ENCODE measurements at regions not wholly inside any gene's neighbourhood (a gene's known extent, or its start where the extent isn't known, plus 50 kb on each side); places are given as distances from the start of the nearest gene placed in this dataset.

DNA sequence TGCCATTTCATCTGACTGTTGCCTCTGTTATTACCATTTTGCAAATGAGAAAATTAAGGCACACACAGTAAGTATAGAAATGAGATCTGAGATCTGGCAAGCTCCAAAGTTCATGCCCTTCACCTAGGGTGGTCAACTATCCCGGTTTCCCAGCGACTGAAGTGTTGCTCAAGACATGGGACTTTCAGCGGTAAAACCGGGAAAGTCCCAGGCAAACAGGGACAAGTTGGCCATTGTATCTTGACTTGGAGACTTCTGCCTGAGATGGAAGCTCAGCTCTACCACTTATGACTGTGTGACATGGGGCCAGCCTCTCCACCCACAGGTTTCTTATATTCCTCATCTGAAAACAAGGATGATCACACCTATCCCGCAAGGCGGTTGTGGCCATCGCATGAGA is 55.6 kb upstream of the TPM1 start:
- Histone ChIP-seq H3K9ac (ENCODE audit: insufficient read depth, low read length) (no peak overlapping the region), H4K20me1 (ENCODE audit: control insufficient read depth, extremely low read depth, insufficient read depth, low read length) (no peaks in the 10 kb centered on the region), H3K4me2 (ENCODE audit: extremely low read depth, insufficient read depth, low read length) (no peak overlapping the region), H3K4me3 (replicated peaks in 1 of 4; ENCODE audit: control extremely low read depth in 1 of 4, insufficient read depth in 1 of 4, low read depth in 3 of 4, low read length in 4 of 4) (no peak overlapping the region), H3K27ac (ENCODE audit: insufficient read depth, low read length) (no peak overlapping the region), H3K36me3 (ENCODE audit: control insufficient read depth, insufficient read depth, low read length) (no peaks in the 10 kb centered on the region), H2AFZ (ENCODE audit: low read length) (no peak overlapping the region), H3K27me3 (ENCODE audit: control insufficient read depth, insufficient read depth, low read length) (no peaks in the 10 kb centered on the region), H3K79me2 (ENCODE audit: control insufficient read depth, insufficient read depth, low read length) (no peaks in the 10 kb centered on the region), H3K9me3 (ENCODE audit: control insufficient read depth, insufficient read depth, low read depth, low read length) (no peaks in the 10 kb centered on the region), H3K4me1 (ENCODE audit: control insufficient read depth, extremely low read depth, insufficient read depth, low read length) (no peaks in the 10 kb centered on the region)
- no peak for DNase-seq (ENCODE audit: low read depth in 2 of 2)
- TF ChIP-seq EZH2 (IDR thresholded peaks at IDR 0.05; ENCODE audit: low read length, missing control alignments): no peak
- TF ChIP-seq, protein P1, sequence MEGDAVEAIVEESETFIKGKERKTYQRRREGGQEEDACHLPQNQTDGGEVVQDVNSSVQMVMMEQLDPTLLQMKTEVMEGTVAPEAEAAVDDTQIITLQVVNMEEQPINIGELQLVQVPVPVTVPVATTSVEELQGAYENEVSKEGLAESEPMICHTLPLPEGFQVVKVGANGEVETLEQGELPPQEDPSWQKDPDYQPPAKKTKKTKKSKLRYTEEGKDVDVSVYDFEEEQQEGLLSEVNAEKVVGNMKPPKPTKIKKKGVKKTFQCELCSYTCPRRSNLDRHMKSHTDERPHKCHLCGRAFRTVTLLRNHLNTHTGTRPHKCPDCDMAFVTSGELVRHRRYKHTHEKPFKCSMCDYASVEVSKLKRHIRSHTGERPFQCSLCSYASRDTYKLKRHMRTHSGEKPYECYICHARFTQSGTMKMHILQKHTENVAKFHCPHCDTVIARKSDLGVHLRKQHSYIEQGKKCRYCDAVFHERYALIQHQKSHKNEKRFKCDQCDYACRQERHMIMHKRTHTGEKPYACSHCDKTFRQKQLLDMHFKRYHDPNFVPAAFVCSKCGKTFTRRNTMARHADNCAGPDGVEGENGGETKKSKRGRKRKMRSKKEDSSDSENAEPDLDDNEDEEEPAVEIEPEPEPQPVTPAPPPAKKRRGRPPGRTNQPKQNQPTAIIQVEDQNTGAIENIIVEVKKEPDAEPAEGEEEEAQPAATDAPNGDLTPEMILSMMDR (conservative IDR thresholded peaks at IDR 0.05 in 1 of 2, IDR thresholded peaks at IDR 0.05 in 1 of 2; ENCODE audit: low read depth in 1 of 2, low read length in 2 of 2): no peak

DNA sequence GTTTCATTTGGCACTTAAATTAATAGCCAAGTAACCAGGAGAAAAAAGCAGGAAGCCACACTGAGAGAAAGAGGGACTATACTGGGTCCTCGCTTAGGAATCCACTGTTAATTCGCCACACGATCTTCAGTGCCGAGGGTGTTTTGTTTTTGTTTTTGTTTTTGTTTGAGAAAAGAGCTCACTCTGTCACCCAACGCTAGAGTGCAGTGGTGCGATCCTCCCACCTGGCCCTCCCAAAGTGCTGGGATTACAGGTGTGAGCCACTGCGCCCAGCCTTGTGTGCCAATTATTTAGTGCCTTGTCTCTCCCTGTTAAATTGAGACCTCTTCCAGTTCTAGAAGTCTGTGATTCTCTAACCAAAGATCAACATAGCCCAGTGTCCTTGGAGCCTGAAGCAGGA is 53.8 kb upstream of the TPM1 start:
- Histone ChIP-seq H3K27ac (ENCODE audit: insufficient read depth, low read length) (no peak overlapping the region), H3K4me3 (replicated peaks in 1 of 4; ENCODE audit: control extremely low read depth in 1 of 4, insufficient read depth in 1 of 4, low read depth in 3 of 4, low read length in 4 of 4) (no peak overlapping the region), H3K79me2 (ENCODE audit: control insufficient read depth, insufficient read depth, low read length) (no peaks in the 10 kb centered on the region), H3K4me2 (ENCODE audit: extremely low read depth, insufficient read depth, low read length) (no peak overlapping the region), H3K36me3 (ENCODE audit: control insufficient read depth, insufficient read depth, low read length) (no peaks in the 10 kb centered on the region), H3K9me3 (ENCODE audit: control insufficient read depth, insufficient read depth, low read depth, low read length) (no peaks in the 10 kb centered on the region), H3K4me1 (ENCODE audit: control insufficient read depth, extremely low read depth, insufficient read depth, low read length) (no peaks in the 10 kb centered on the region), H3K27me3 (ENCODE audit: control insufficient read depth, insufficient read depth, low read length) (no peaks in the 10 kb centered on the region), H4K20me1 (ENCODE audit: control insufficient read depth, extremely low read depth, insufficient read depth, low read length) (no peaks in the 10 kb centered on the region), H2AFZ (ENCODE audit: low read length) (no peak overlapping the region), H3K9ac (ENCODE audit: insufficient read depth, low read length) (no peak overlapping the region)
- TF ChIP-seq, protein P1 (conservative IDR thresholded peaks at IDR 0.05 in 1 of 2, IDR thresholded peaks at IDR 0.05 in 1 of 2; ENCODE audit: low read depth in 1 of 2, low read length in 2 of 2): no peak
- no peak for TF ChIP-seq EZH2 (IDR thresholded peaks at IDR 0.05; ENCODE audit: low read length, missing control alignments)
- DNase-seq (ENCODE audit: low read depth in 2 of 2): no peak

DNA sequence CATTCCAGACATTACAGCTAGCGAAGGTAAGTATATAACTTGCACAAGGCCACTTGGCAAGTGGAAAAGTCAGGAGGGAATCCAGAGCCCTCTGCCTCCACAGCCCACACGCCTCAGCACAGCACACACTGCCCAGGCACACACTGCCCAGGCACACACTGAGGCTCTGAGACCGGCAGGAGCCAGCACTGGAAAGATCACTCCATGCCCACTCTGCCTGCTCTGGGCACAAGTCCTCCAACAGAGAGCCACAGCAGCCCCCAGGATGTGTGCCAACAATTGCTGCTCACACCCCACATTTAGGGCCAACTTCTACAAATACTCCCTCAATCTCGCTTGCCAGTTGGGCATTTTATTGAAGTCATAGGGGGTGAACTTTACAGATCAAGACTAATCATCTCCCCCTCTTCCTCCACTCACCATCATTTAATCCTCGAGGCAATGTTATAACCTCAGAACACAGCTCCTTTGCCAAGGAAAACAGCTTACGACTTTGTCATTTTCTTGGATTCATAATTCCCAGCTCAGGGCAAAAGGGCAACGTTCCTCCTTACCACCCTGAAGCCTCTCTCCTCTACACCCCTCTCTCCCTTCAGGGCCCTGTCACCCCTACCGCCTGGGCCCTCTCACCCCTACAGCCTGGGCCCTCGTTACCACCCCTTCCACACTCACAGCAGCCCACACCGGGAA is 53.0 kb upstream of the TPM1 start:
- H2AFZ ChIP-seq (ENCODE audit: low read length): no peak overlapping the region

More for the DNA sequence above, 53.0 kb upstream of the TPM1 start:
- no peak for TF ChIP-seq EZH2 (IDR thresholded peaks at IDR 0.05; ENCODE audit: low read length, missing control alignments)
- TF ChIP-seq, protein P1 (conservative IDR thresholded peaks at IDR 0.05 in 1 of 2, IDR thresholded peaks at IDR 0.05 in 1 of 2; ENCODE audit: low read depth in 1 of 2, low read length in 2 of 2): no peak
- H3K4me3 ChIP-seq (replicated peaks in 1 of 4; ENCODE audit: control extremely low read depth in 1 of 4, insufficient read depth in 1 of 4, low read depth in 3 of 4, low read length in 4 of 4): no peak overlapping the region
- H3K27ac ChIP-seq (ENCODE audit: insufficient read depth, low read length): no peak overlapping the region
- no peaks in the 10 kb centered on the region for H3K27me3 ChIP-seq (ENCODE audit: control insufficient read depth, insufficient read depth, low read length)
- no peaks in the 10 kb centered on the region for H3K79me2 ChIP-seq (ENCODE audit: control insufficient read depth, insufficient read depth, low read length)
- H3K9me3 ChIP-seq (ENCODE audit: control insufficient read depth, insufficient read depth, low read depth, low read length): no peaks in the 10 kb centered on the region
- peak; percentile 50 to 66 for DNase-seq (ENCODE audit: low read depth in 2 of 2)
- no peaks in the 10 kb centered on the region for H3K36me3 ChIP-seq (ENCODE audit: control insufficient read depth, insufficient read depth, low read length)
- peak overlapping the region; percentile 32 for H3K4me2 ChIP-seq (ENCODE audit: extremely low read depth, insufficient read depth, low read length)
- H3K9ac ChIP-seq (ENCODE audit: insufficient read depth, low read length): no peak overlapping the region
- no peaks in the 10 kb centered on the region for H4K20me1 ChIP-seq (ENCODE audit: control insufficient read depth, extremely low read depth, insufficient read depth, low read length)
- H3K4me1 ChIP-seq (ENCODE audit: control insufficient read depth, extremely low read depth, insufficient read depth, low read length): no peaks in the 10 kb centered on the region

Measured in fibroblast of lung (primary cell).